Brain pericyte (primary cell): ENCODE measurements at regions not wholly inside any gene's neighbourhood (a gene's known extent, or its start where the extent isn't known, plus 50 kb on each side); places are given as distances from the start of the nearest gene placed in this dataset.
"Not testable (repeated sequence)": the region's sequence is repeated elsewhere in the genome, so short reads cannot be mapped to it uniquely, and the experiment has no call there.

Source experiments
- DNase-seq: peaks from one replicate; pipeline ENCODE4 v3.0.0-alpha.2; 2012; ENCODE audit warnings: low read depth, low spot score

- no peak for DNase-seq
These were observed 174.8 kb upstream of the RTL1 start for GRCh38 chr14:101078170-101078891.

DNA sequence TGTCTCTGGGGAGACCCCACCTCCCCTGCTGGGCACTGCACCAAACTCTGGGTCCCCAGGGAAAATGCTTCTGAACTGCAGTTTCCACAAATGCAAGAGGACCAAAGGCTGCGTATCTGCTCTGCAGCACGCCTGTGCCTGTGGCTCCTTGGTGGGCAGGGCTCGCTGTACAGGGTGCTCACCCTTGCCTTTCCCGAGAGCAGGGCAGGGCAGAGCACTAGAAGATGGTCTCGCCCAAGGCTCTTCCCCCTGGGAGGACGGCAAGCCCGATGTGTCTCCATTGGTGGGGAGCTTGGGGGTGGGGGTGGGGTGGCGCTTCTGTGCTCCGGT is 175.3 kb upstream of the RTL1 start:
- DNase-seq: no peak

DNA sequence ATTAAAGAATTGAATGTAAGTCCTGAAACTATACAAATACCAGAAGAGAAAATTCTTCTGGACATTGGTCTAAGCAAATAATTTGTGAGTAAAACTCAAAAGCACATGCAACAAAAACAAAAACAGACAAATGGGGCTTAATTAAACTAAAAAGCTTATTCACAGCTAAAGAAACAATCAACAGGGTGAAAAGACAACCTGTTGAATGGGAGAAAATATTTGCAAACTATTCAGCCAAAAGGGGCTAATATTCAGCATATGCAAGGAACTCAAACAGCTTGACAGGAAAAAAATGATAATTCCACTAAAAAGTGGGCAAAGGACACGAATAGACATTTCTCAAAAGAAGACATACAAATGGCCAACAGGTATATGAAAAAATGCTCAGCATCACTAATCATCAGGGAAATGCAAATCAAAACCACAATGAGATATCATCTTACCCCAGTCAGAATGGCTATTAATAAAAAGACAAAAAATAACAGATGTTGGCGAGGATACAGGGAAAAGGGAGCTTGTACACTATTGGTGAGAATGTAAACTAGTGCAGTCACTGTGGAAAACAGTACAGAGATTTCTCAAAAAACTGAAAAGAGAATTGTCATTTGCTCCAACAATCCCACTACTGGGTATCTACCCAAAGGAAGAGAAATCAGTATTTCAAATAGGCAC is 177.5 kb upstream of the RTL1 start:
- no peak for DNase-seq

- no peak for DNase-seq
These were observed 178.5 kb upstream of the RTL1 start for GRCh38 chr14:101082036-101082435.

- DNase-seq: no peak
These were observed 179.2 kb upstream of the RTL1 start for GRCh38 chr14:101082436-101083384.

- no peak for DNase-seq
These were observed 180.3 kb upstream of the RTL1 start for GRCh38 chr14:101083564-101084435.

GRCh38 chr14:101084436-101084826 is 180.9 kb upstream of the RTL1 start:
- no peak for DNase-seq

GRCh38 chr14:101086926-101087325 is 183.4 kb upstream of the RTL1 start:
- no peak for DNase-seq

DNA sequence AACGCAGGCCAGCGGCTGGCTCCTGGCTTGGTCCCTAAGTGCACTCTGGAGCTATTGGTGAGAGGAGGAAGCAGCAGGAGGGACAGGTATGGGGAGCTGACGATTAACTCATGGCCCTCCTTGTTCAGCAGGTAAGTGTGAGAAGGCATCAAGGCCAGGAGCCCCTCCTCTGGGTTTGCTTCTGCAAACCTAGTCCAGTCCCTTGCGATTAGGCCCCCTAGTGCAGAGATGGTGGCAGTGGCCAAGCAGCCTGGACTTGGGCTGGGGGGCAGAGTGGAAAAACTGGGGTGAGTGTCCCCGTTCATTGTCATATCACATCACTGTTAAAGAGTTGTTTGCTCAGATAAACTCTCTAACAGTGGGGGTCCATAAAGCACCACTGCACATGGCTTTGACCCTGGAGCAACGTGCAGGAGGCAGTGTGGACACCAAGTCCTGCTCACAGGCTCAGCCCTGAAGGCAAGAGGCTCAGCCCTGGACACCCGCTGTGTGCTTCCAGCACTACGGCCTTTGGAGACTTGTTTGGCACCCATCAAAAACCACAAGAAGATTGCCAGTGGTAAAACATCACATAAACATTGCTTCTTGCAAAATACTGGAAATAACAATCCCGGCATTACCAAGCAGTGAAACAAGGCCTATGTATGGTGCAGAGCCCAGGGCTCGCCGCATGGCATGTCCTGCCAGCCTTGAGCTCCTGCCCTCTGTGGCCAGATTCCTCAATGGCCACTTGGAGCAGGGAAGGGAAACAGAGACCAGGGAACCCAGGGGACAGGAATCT is 184.3 kb upstream of the RTL1 start:
- peak; percentile 74 for DNase-seq

GRCh38 chr14:101088395-101088667 is 184.8 kb upstream of the RTL1 start:
- no peak for DNase-seq

DNA sequence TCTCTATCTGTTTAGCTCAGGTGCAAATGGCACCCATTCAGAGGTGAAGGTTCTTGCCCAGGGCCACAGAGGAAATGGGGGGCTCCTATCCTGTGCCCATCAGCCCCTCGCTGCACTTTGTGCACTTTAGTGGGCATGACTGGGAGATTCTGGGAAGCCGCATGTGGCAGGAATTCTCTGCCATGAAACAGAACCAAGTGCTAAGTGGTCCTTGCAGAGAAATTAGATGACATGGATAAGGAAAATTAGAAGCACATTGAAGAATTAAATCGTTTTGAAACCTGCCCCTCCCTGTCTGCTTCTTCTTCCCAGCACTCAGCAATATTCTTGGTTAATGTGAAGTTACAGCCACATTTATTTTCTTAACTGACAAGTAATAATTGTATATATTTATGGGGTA is 185.2 kb upstream of the RTL1 start:
- no peak for DNase-seq

DNA sequence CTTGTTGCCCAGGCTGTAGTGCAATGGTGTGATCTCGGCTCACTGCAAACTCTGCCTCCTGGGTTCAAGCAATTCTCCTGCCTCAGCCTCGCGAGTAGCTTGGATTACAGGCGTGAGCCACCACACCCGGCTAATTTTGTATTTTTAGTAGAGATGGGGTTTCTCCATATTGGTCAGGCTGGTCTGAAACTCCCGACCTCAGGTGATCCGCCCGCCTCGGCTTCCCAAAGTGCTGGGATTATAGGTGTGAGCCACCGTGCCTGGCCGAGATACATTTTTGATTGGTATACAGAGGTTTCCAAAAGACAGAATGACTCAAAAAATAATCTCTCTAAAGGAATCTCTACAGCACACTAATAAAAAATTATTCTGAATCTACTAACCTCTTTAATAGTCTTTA is 187.0 kb upstream of the RTL1 start:
- not testable (repeated sequence) for DNase-seq

GRCh38 chr14:101090976-101091375 is 187.5 kb upstream of the RTL1 start:
- no peak for DNase-seq

DNA sequence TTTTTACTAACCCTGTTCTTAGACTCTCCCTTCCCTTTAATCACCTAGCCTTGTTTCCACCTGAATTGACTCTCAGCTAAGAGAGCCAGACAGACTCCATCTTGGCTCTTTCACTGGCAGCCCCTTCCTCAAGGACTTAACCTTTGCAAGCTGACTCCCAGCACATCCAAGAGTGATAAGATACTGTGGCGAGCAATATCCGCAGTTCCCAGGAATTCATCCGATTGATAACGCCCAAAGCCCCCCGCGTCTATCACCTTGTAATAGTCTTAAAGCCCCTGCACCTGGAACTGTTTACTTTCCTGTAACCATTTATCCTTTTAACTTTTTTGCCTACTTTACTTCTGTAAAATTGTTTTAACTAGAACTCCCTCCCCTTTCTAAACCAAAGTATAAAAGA is 191.4 kb upstream of the RTL1 start:
- DNase-seq: not testable (repeated sequence)

DNA sequence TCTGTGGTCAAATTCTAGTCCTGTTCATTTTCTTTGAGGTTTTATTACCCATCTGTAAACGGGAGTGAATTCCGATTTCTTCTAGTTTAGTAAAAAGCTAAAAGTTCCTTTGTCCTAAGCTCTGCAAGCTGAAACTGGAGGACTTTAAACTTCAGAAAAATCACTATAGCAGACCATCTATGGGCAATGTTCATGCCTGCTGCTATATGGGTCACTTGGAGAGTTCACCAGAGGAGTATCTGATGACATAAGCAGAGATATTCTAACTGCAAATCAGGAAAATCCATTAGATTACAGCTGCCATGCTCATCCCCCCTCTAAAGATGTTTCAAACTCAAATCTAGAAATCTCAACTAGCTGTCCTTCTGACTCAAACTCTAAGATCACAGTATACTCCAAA is 193.0 kb upstream of the RTL1 start:
- DNase-seq: no peak

- no peak for DNase-seq
These were observed 193.7 kb upstream of the RTL1 start for GRCh38 chr14:101097109-101097793.

DNA sequence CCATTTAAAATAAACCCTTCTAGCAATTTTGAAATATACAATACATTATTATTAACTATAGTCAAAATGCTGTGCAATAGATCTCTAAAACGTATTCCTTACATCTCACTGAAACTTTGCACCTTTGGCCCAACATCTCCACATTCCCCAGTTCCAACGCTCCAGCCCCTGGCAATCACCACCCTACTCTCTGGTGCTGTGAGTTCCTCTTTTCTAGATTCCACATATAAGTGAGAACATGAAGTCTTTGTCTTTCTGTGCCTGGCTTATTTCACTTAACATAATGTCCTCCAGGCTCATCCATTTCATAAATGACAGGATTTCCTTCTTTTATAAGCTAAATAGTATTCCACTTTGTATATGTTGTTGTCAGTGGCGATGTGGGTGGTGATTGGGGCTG is 194.7 kb upstream of the RTL1 start:
- DNase-seq: no peak

DNA sequence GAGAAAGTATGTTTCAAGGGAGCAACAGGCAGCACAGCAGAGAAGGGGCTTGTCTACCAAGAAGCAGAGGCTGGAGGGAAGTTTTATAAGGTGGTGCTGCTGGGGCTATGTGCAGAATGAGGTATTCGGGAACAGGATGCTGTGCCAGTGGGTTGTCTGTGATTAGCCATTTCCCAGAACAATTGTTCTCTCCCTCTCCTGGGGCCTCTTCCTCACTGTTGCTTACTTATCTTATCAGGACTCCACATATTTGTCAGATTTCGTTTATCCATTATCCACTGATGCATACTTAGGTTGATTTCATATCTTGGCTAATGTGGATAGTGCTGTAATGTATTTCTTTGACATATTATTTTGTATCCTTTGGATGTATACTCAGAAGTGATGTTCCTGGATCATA is 195.1 kb upstream of the RTL1 start:
- no peak for DNase-seq

- DNase-seq: no peak
These were observed 198.0 kb upstream of the RTL1 start for GRCh38 chr14:101101456-101102056.

GRCh38 chr14:101102875-101103274 is 199.4 kb upstream of the RTL1 start:
- no peak for DNase-seq
